Right kidney (tissue), 1 donor: ENCODE measurements at regions not wholly inside any gene's neighbourhood (a gene's known extent, or its start where the extent isn't known, plus 50 kb on each side); places are given as distances from the start of the nearest gene placed in this dataset.
A peak's percentile ranks its signal among the peaks of the same experiment; 100 is the strongest.

Experiments
- DNase-seq: peaks from one replicate; pipeline ENCODE4 v3.0.0-alpha.2; 2016

- DNase-seq: no peak
These were observed 142.9 kb upstream of the CNTN4 start for GRCh38 chr3:1955750-1956149.

GRCh38 chr3:1960506-1960905 is 138.2 kb upstream of the CNTN4 start:
- no peak for DNase-seq

GRCh38 chr3:1962396-1963088 is 136.1 kb upstream of the CNTN4 start:
- peak; percentile 29 for DNase-seq

- no peak for DNase-seq
These were observed 134.8 kb upstream of the CNTN4 start for GRCh38 chr3:1963896-1964295.

- no peak for DNase-seq
These were observed 131.1 kb upstream of the CNTN4 start for GRCh38 chr3:1967525-1967924.

GRCh38 chr3:1969281-1969680 is 129.4 kb upstream of the CNTN4 start:
- DNase-seq: no peak

GRCh38 chr3:1971780-1972179 is 126.9 kb upstream of the CNTN4 start:
- no peak for DNase-seq

- DNase-seq: no peak
These were observed 118.6 kb upstream of the CNTN4 start for GRCh38 chr3:1979961-1980615.

- no peak for DNase-seq
These were observed 110.7 kb upstream of the CNTN4 start for GRCh38 chr3:1987980-1988379.

GRCh38 chr3:1998739-1999138 is 99.9 kb upstream of the CNTN4 start:
- DNase-seq: no peak

GRCh38 chr3:2001306-2002108 is 97.2 kb upstream of the CNTN4 start:
- DNase-seq: peak; percentile 9

GRCh38 chr3:2023959-2024358 is 74.7 kb upstream of the CNTN4 start:
- DNase-seq: no peak

GRCh38 chr3:2024713-2025112 is 74.0 kb upstream of the CNTN4 start:
- no peak for DNase-seq

GRCh38 chr3:2029559-2029958 is 69.1 kb upstream of the CNTN4 start:
- DNase-seq: no peak

- no peak for DNase-seq
These were observed 62.6 kb upstream of the CNTN4 start for GRCh38 chr3:2036076-2036475.

- DNase-seq: no peak
These were observed 56.7 kb upstream of the CNTN4 start for GRCh38 chr3:2041931-2042330.
